Amniotic stem cell (primary cell): ENCODE measurements at regions not wholly inside any gene's neighbourhood (a gene's known extent, or its start where the extent isn't known, plus 50 kb on each side); places are given as distances from the start of the nearest gene placed in this dataset.

Source experiments
- DNase-seq: peaks from one replicate; lab custom pipeline; 2025; lab: John Stamatoyannopoulos, UW

DNA sequence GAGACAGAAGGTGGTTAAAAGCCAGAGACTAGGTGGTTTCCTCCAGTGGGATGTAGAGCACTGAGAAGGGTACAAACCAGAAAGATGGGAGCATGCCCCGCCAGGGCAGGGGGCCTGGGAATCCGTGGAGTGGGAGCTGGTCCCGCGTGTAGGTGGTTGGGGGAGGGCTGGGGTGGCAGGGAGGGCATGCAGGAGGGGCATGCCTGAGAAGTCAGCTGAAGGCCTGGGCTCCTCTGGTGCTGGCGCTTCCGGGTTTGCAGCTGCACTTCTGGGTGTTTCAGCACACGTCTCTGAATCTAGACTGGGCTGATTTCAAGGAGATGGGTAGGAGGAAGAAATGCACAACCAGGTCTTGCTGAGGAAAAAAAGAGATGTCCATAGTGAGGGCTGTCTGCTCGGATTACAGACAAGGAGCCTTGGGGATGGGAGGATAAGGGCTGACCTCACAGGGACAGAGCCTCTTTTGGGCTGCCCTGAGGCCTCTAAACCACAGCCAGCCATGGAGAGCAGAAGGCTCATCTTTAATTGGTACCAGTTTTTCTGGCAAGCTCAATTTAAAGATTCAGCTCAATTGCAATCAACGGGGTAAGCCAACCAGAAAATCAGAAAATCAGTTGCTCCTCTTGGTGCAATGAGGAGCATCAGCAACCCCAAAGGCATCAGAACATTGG lies 151.9 kb downstream of the FAM43A start:
- no peak for DNase-seq

DNA sequence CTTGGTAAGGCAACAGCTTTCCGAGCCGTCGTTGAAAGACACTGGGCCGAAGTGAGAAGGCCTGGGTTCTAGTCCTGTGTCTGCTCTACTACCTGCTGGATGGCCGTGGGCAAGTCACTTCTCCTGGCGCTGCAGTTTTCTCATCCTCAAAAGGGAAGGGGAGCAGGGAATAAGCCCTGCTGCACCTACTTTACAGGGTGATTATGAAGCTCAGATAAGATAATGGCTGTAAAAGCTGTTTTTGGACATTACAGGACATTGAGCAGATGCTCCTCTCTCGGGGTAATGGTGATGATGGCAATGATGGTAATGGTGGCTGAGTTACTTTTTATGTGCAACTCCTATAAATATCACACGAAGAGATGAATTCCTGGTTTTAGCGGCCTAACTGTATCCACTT lies 152.6 kb downstream of the FAM43A start:
- DNase-seq = no peak

GRCh38 chr3:194840661-194841514 lies 155.2 kb downstream of the FAM43A start:
- DNase-seq = no peak

GRCh38 chr3:194841515-194841841 lies 155.8 kb downstream of the FAM43A start:
- DNase-seq = no peak

GRCh38 chr3:194843556-194843955 lies 157.9 kb downstream of the FAM43A start:
- no peak for DNase-seq

GRCh38 chr3:194844046-194844445 lies 158.4 kb downstream of the FAM43A start:
- DNase-seq = no peak

GRCh38 chr3:194849166-194849875 lies 163.6 kb downstream of the FAM43A start:
- no peak for DNase-seq

DNA sequence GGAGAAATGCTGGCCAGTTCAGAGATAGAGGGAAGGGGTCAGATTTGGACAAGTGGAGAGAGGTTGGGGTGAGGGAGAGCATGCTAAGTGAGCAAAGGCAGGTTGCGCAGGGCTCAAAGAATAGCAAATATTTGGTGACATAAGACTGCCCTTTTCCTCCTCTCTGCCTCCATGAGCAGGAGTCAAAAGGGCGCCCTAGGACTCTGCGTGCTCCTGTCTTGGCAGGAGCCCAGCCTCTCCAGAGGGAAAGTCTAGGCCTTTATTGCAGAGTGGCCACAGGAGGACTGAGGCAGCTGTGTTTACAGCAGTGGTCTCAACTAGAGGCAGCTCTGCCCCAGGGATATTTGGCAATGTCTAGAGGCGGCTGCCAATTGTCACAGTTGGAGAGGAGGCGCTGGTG lies 165.6 kb downstream of the FAM43A start:
- no peak for DNase-seq

DNA sequence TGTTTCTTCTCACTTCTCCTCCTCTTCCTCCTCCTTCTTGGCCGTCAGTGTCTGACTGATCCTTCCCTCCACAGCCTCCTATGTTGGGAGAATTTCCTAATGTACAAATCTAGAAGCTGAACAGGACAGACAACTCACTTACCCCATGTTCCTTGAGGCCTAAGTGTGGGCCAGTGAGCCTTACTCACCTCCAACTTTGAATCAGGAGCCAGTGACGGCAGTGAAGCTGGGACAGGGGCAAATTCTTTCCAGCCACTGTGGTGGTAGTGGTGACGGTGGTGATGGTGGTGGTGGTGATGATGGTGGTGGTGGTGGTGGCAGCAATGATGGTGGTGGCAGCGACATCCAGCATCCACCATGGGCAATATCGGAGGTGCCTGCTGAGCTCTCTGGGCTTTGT lies 166.3 kb downstream of the FAM43A start:
- DNase-seq = no peak

GRCh38 chr3:194852345-194852744 lies 166.7 kb downstream of the FAM43A start:
- no peak for DNase-seq

DNA sequence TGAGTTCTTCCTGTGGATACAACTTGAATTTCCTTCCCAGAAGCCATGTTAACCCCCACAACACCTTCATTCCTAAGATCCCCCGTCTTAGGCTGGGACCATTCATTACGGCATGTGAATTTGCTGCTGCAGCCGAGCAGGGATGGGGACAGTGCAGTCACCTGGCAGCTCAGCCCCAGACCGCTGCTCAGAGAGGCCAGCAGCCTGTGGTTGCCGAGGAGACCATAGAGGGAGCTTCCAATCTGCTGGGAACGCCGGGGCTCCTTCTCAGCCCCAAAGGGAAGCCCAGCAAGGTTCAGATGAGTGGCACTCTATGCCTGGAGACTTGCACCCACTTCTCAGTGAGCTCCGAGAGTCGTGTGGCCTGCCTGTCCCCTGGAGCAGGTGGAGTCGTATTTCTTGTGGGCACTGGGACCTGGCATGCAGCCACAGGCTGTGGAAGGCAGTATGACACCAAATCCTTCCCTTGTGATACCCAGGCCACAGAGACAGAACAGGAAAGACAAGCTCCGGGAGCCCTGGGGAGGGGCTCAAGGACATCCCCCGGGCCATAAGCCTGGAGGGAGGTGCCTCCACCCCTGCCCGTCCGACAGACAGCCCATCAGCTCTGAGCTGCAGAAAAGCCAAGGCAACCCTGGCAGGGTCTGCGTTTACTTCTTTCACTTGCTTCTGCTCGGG lies 167.3 kb downstream of the FAM43A start:
- no peak for DNase-seq

DNA sequence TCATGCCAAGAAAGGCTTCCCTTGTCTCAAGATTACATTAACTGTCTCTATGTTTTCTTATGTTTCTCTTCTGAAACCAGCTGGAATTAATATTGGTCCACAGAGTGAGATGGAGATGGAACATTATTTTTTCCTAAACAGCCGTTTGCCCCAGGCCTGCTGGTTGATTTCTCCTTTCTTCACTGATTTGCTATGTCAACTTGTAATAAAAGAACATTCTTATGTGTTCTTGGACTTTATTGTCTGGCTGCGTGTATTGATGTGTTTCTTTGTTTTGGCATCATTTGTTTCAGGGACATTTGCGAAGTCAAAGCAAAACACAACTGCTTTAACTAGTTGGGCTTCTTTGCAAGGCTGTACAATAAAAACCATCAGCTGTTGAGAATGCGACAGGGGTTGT lies 168.5 kb downstream of the FAM43A start:
- DNase-seq = no peak

GRCh38 chr3:194854659-194855390 lies 169.1 kb downstream of the FAM43A start:
- no peak for DNase-seq

DNA sequence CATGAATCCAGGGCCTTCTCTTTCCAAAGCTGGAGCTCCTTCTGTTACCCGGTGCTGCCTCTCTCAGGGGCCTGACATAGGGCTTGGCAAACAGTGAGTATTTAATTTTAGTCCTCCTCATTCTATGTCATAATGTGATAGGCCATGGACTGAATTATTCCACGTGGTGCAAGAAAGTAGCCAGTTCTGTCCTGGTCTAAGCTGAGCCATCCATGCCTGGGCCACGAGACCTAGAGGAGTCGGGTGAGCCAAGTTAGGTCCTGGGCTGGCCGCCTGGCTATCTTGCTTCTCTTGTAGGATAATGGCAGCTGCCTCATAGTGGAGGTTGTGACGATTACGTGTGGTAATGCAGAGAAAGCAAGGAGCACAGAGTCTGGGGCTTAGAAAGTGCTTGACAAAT lies 170.6 kb downstream of the FAM43A start:
- no peak for DNase-seq

DNA sequence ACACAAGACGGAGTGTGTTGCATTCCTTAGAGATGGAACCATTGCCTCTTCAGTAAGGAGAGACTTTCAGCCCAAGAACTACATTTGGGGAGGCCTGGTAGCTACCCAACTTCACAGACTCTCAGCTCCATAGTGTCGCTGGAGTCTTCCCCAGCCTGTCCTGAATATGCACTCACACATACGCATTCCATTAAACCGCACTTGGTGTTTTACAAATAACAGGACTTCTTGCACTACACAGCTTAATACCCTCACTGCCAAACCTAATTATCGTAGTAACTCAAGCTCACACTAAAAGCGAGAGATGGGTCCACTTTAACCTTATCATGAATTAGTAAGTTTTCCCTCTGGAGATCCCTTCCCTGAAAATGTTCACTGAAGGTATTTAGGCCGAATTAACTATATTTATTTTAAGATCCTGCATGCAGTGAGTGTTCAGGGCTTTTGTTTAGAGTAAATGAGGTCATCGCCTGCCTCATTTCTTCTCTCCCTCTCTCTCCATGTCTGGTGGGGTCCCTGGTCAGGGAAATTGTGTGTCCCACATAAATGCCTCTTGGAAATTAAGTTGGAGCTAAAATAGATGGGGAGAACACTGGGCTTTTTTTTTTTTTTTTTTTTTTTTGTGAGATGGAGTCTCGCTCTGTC lies 171.9 kb downstream of the FAM43A start:
- no peak for DNase-seq

- DNase-seq = no peak
These were observed 172.7 kb downstream of the FAM43A start for GRCh38 chr3:194858382-194858781.

DNA sequence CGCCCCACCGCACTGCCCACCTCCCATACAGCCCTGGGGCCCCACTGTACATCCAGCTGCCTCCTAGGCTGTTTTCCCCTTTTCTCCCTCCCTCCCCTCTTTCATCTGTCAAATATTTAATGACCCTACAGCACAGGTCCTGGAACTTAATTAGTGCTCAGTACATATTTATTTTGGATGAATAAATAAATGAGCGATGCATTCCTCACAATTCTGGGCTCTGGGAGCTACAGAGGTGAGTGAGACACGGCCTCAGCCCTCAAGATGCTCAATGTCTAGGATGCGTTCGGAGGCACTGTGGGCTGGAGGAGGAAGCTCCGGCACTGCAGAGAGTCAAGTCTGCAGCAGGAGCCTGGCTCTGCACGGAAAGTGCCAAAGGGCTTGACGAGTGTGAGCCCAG lies 175.0 kb downstream of the FAM43A start:
- DNase-seq = no peak

- no peak for DNase-seq
These were observed 175.7 kb downstream of the FAM43A start for GRCh38 chr3:194861375-194861774.

DNA sequence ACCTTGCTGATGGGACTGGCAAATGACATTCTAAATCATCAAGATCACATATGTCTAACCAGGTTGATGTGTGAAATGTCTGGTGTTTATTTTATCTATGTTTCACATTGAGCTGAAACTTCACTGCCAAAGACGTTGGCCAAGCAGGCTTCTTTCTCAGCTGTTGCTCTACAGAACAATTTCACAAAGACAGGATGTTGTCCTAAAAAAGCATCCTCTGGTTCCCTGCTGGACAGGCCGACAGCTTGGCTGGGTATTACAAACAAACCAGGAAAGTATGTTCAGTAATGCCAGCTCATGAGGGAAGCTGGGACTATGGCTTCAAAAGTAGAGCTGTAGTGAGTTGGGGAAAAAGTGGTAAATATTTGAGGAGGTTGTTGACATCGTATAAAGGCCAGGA lies 179.4 kb downstream of the FAM43A start:
- no peak for DNase-seq

DNA sequence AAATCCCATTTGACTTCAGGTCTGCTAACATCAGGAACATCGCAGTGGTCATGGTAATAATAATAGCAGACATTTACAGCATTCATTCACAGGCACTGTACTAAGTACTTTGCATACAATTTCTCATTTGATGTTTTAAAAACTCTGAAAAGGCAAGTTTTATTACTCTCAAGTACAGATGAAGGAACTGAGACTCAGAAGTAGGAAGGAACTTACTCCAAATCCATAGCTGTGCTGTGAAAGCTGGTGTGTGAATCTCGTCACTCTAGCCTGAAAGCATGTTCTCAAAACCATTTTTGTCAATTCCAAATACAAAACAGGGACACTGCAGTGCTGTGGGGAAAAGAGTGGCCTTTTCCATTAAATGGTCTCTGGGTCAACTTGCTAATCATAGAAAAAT lies 179.9 kb downstream of the FAM43A start:
- DNase-seq = no peak

DNA sequence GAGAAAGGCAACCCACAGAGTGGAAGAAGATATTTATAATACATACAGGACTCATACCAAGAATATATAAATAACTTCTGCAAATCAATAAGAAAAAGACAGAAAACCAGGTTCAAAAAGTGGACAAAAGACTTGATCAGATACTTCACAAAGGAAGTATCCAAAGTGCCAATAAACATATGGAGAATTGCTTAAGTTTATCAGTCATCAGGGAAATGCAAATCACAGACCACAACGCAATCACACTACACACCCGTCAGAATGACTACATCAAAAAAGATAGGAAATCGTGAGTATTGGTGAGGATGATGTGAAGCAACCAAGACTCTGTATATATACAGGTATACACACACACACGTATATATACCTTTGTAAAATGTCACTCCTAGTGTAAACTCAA lies 180.6 kb downstream of the FAM43A start:
- DNase-seq = no peak
